ENCODE measurements at regions not wholly inside any gene's neighbourhood (a gene's known extent, or its start where the extent isn't known, plus 50 kb on each side); places are given as distances from the start of the nearest gene placed in this dataset.
"Not testable (repeated sequence)": the region's sequence is repeated elsewhere in the genome, so short reads cannot be mapped to it uniquely, and the experiment has no call there.

GRCh38 chr17:34024386-34024785 is 230.7 kb upstream of the CCL2 start:
- H3K4me1 ChIP-seq: no peaks in the 10 kb centered on the region
- no peaks in the 10 kb centered on the region for H3K9me3 ChIP-seq
- DNase-seq: no peak
- H3K27ac ChIP-seq: no peak overlapping the region
- WGBS, 2 donors: 66 to 76% methylated on average over 4 of the region's 4 CpGs
- H3K36me3 ChIP-seq: no peaks in the 10 kb centered on the region
- H3K4me3 ChIP-seq: no peak overlapping the region
- no peaks in the 10 kb centered on the region for H3K27me3 ChIP-seq
- no peak for TF ChIP-seq POLR2AphosphoS5 (IDR thresholded peaks at IDR 0.05)
- no peak for TF ChIP-seq CTCF (IDR thresholded peaks at IDR 0.05)
- no peak for TF ChIP-seq POLR2A (IDR thresholded peaks at IDR 0.05)
- TF ChIP-seq EP300 (IDR thresholded peaks at IDR 0.05): no peak
- intact Hi-C loops (cut with DNase I): no loop called here

GRCh38 chr17:34024806-34025551 is 230.1 kb upstream of the CCL2 start:
- H3K9me3 ChIP-seq: no peaks in the 10 kb centered on the region
- no peaks in the 10 kb centered on the region for H3K36me3 ChIP-seq
- 19 to 53% methylated on average over 2 of the region's 2 CpGs for WGBS, 2 donors
- intact Hi-C loops (cut with DNase I): no loop called here
- H3K27me3 ChIP-seq: no peaks in the 10 kb centered on the region
- TF ChIP-seq EP300 (IDR thresholded peaks at IDR 0.05) (no peak), POLR2AphosphoS5 (IDR thresholded peaks at IDR 0.05) (no peak), CTCF (IDR thresholded peaks at IDR 0.05) (no peak), POLR2A (IDR thresholded peaks at IDR 0.05) (no peak)
- DNase-seq: no peak
- H3K4me1 ChIP-seq: no peaks in the 10 kb centered on the region
- no peak overlapping the region for H3K27ac ChIP-seq
- no peak overlapping the region for H3K4me3 ChIP-seq

- H3K36me3 ChIP-seq; H3K27me3 ChIP-seq; intact Hi-C loops (cut with DNase I); DNase-seq; H3K27ac ChIP-seq; H3K4me3 ChIP-seq; H3K9me3 ChIP-seq; H3K4me1 ChIP-seq: not testable (repeated sequence)
- WGBS, 2 donors: 49 to 70% methylated on average over 7 of the region's 7 CpGs
Observed at GRCh38 chr17:34030601-34031000, 224.5 kb upstream of the CCL2 start.

GRCh38 chr17:34032305-34032704 is 222.8 kb upstream of the CCL2 start:
- H3K36me3 ChIP-seq; H3K27me3 ChIP-seq; H3K4me3 ChIP-seq; DNase-seq; intact Hi-C loops (cut with DNase I); H3K9me3 ChIP-seq; H3K4me1 ChIP-seq; H3K27ac ChIP-seq: not testable (repeated sequence)

GRCh38 chr17:34038786-34039185 is 216.3 kb upstream of the CCL2 start:
- peaks cover 0 to 12% (median 0%) of the 10 kb centered on the region in 3 donors for H3K27me3 ChIP-seq
- 77 to 79% methylated on average over 9 of the region's 9 CpGs for WGBS, 2 donors

GRCh38 chr17:34039213-34039612 is 215.9 kb upstream of the CCL2 start:
- H3K4me3 ChIP-seq; H3K4me1 ChIP-seq; intact Hi-C loops (cut with DNase I); H3K27ac ChIP-seq; H3K36me3 ChIP-seq; DNase-seq; H3K9me3 ChIP-seq: not testable (repeated sequence)
- 79 to 81% methylated on average over 11 of the region's 11 CpGs for WGBS, 2 donors
- peaks cover 0 to 12% (median 0%) of the 10 kb centered on the region in 3 donors for H3K27me3 ChIP-seq

More at GRCh38 chr17:34038786-34039185, 216.3 kb upstream of the CCL2 start:
- H3K27ac ChIP-seq; DNase-seq; H3K4me1 ChIP-seq; intact Hi-C loops (cut with DNase I); H3K9me3 ChIP-seq; H3K4me3 ChIP-seq; H3K36me3 ChIP-seq: not testable (repeated sequence)

- H3K27ac ChIP-seq; H3K4me1 ChIP-seq; H3K4me3 ChIP-seq; H3K9me3 ChIP-seq; intact Hi-C loops (cut with DNase I); DNase-seq; H3K36me3 ChIP-seq: not testable (repeated sequence)
- H3K27me3 ChIP-seq: peaks cover 0 to 12% (median 0%) of the 10 kb centered on the region in 3 donors
- 62 to 71% methylated on average over 69 of the region's 69 CpGs for WGBS, 2 donors
Observed at GRCh38 chr17:34039759-34040555, 215.1 kb upstream of the CCL2 start.
